ENCODE measurements at regions not wholly inside any gene's neighbourhood (a gene's known extent, or its start where the extent isn't known, plus 50 kb on each side); places are given as distances from the start of the nearest gene placed in this dataset.

- DNase-seq = no peak
These were observed 1409.8 kb downstream of the PCDH7 start for GRCh38 chr4:32129967-32130366.

- no peak for DNase-seq
These were observed 1413.0 kb downstream of the PCDH7 start for GRCh38 chr4:32133141-32133540.

- DNase-seq = no peak
These were observed 1413.6 kb downstream of the PCDH7 start for GRCh38 chr4:32133734-32134133.

- DNase-seq = no peak
These were observed 1415.5 kb downstream of the PCDH7 start for GRCh38 chr4:32135642-32136041.

GRCh38 chr4:32136081-32136787 lies 1416.1 kb downstream of the PCDH7 start:
- no peak for DNase-seq

GRCh38 chr4:32140636-32141035 lies 1420.5 kb downstream of the PCDH7 start:
- no peak for DNase-seq

- no peak for DNase-seq
These were observed 1421.9 kb downstream of the PCDH7 start for GRCh38 chr4:32142075-32142474.

- no peak for DNase-seq
These were observed 1425.8 kb downstream of the PCDH7 start for GRCh38 chr4:32145987-32146386.

GRCh38 chr4:32147446-32148085 lies 1427.4 kb downstream of the PCDH7 start:
- DNase-seq = no peak

GRCh38 chr4:32148111-32148666 lies 1428.0 kb downstream of the PCDH7 start:
- no peak for DNase-seq

GRCh38 chr4:32158961-32159360 lies 1438.8 kb downstream of the PCDH7 start:
- no peak for DNase-seq

GRCh38 chr4:32161392-32161791 lies 1441.2 kb downstream of the PCDH7 start:
- DNase-seq = no peak

GRCh38 chr4:32163125-32163524 lies 1443.0 kb downstream of the PCDH7 start:
- DNase-seq = no peak

- no peak for DNase-seq
These were observed 1449.7 kb downstream of the PCDH7 start for GRCh38 chr4:32169841-32170240.

GRCh38 chr4:32172086-32172485 lies 1451.9 kb downstream of the PCDH7 start:
- no peak for DNase-seq

GRCh38 chr4:32172761-32173160 lies 1452.6 kb downstream of the PCDH7 start:
- no peak for DNase-seq

- DNase-seq = no peak
These were observed 1459.9 kb downstream of the PCDH7 start for GRCh38 chr4:32180086-32180485.

- no peak for DNase-seq
These were observed 1464.0 kb downstream of the PCDH7 start for GRCh38 chr4:32184186-32184585.

- no peak for DNase-seq
These were observed 1469.0 kb downstream of the PCDH7 start for GRCh38 chr4:32189130-32189529.

GRCh38 chr4:32189788-32190187 lies 1469.6 kb downstream of the PCDH7 start:
- no peak for DNase-seq

GRCh38 chr4:32191961-32192360 lies 1471.8 kb downstream of the PCDH7 start:
- no peak for DNase-seq

GRCh38 chr4:32192363-32192762 lies 1472.2 kb downstream of the PCDH7 start:
- no peak for DNase-seq

GRCh38 chr4:32192991-32193390 lies 1472.8 kb downstream of the PCDH7 start:
- no peak for DNase-seq

GRCh38 chr4:32196950-32197688 lies 1477.0 kb downstream of the PCDH7 start:
- no peak for DNase-seq
